IMR-90 (cell line): ENCODE measurements at regions not wholly inside any gene's neighbourhood (a gene's known extent, or its start where the extent isn't known, plus 50 kb on each side); places are given as distances from the start of the nearest gene placed in this dataset.

Source experiments
- BHLHE40 ChIP-seq: fragments of 150-350 bp; IDR thresholded peaks from 2 replicates; pipeline ENCODE4 v1.6.1; 2016; ENCODE audit warnings: mild to moderate bottlenecking, low read depth, low read length
- CEBPB ChIP-seq: IDR thresholded peaks from 2 replicates; pipeline ENCODE4 v1.6.1; 2012; ENCODE audit warnings: low read depth, low read length, improper control_type of control experiment
- FOS ChIP-seq: fragments of 150-350 bp; IDR thresholded peaks from 2 replicates; pipeline ENCODE4 v1.6.1; 2016; ENCODE audit warnings: low read depth, low read length
- MAFK ChIP-seq: IDR thresholded peaks from 2 replicates; pipeline ENCODE4 v1.6.1; 2012; ENCODE audit warnings: low read depth, low read length, improper control_type of control experiment
- MXI1 ChIP-seq: IDR thresholded peaks from 2 replicates; pipeline ENCODE4 v1.6.1; 2012; ENCODE audit warnings: low read depth, mild to moderate bottlenecking, low read length, moderate library complexity, borderline replicate concordance
- POLR2A ChIP-seq: IDR thresholded peaks from 2 replicates; pipeline ENCODE4 v1.6.1; 2012; ENCODE audit warnings: mild to moderate bottlenecking, low read depth, low read length
- RAD21 ChIP-seq: IDR thresholded peaks from 2 replicates; pipeline ENCODE4 v1.6.1; 2012; ENCODE audit warnings: low read length, improper control_type of control experiment
- RCOR1 ChIP-seq: IDR thresholded peaks from 2 replicates; pipeline ENCODE4 v1.6.1; 2012; ENCODE audit warnings: mild to moderate bottlenecking, low read length, improper control_type of control experiment; ENCODE audit not compliant: insufficient replicate concordance
- RFX5 ChIP-seq: IDR thresholded peaks from 2 replicates; pipeline ENCODE4 v1.8.0; 2012; ENCODE audit warnings: low read depth, mild to moderate bottlenecking, low read length, moderate library complexity
- USF2 ChIP-seq: fragments of 150-350 bp; IDR thresholded peaks from 2 replicates; pipeline ENCODE4 v1.6.1; 2017; ENCODE audit warnings: mild to moderate bottlenecking, antibody characterized with exemption, low read length, low read depth
- TF ChIP-seq, protein P1 (sequence below): conservative IDR thresholded peaks from 2 replicates; pipeline ENCODE4 v1.5.1; 2012; ENCODE audit warnings: mild to moderate bottlenecking, low read depth, low read length, improper control_type of control experiment
- TF ChIP-seq, protein P2 (sequence below): fragments of 150-350 bp; IDR thresholded peaks from 2 replicates; pipeline ENCODE4 v1.6.1; 2016; ENCODE audit warnings: low read depth, mild to moderate bottlenecking, low read length, moderate library complexity, borderline replicate concordance

DNA sequence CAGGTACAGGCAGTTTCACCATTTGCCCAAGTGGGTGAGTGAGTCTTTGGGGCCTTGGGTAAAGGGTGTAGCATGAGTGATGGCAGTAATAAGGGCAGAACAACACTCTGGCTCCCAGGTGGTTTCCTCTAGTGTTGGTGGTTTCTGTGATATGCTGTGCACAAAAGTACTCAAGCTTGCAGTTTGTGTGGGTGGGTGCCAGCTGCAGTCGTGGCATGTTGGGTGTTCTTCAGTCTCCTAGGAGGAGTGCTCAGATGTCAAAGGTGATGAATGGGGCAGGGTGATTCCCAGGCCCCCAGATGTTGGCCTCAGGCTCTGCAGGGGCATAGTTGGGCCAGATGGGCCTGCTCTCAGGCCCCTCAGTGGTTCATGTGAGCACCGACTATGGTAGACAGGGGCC lies 166.1 kb upstream of the KLF8 start:
- TF ChIP-seq, protein P1, sequence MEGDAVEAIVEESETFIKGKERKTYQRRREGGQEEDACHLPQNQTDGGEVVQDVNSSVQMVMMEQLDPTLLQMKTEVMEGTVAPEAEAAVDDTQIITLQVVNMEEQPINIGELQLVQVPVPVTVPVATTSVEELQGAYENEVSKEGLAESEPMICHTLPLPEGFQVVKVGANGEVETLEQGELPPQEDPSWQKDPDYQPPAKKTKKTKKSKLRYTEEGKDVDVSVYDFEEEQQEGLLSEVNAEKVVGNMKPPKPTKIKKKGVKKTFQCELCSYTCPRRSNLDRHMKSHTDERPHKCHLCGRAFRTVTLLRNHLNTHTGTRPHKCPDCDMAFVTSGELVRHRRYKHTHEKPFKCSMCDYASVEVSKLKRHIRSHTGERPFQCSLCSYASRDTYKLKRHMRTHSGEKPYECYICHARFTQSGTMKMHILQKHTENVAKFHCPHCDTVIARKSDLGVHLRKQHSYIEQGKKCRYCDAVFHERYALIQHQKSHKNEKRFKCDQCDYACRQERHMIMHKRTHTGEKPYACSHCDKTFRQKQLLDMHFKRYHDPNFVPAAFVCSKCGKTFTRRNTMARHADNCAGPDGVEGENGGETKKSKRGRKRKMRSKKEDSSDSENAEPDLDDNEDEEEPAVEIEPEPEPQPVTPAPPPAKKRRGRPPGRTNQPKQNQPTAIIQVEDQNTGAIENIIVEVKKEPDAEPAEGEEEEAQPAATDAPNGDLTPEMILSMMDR, result no peak
- no peak for TF ChIP-seq RCOR1
- no peak for TF ChIP-seq RAD21
- no peak for TF ChIP-seq CEBPB
- no peak for TF ChIP-seq RFX5
- TF ChIP-seq, protein P2, sequence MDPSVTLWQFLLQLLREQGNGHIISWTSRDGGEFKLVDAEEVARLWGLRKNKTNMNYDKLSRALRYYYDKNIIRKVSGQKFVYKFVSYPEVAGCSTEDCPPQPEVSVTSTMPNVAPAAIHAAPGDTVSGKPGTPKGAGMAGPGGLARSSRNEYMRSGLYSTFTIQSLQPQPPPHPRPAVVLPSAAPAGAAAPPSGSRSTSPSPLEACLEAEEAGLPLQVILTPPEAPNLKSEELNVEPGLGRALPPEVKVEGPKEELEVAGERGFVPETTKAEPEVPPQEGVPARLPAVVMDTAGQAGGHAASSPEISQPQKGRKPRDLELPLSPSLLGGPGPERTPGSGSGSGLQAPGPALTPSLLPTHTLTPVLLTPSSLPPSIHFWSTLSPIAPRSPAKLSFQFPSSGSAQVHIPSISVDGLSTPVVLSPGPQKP, result no peak
- no peak for TF ChIP-seq POLR2A
- TF ChIP-seq BHLHE40, result no peak
- no peak for TF ChIP-seq USF2
- TF ChIP-seq MXI1, result no peak
- TF ChIP-seq MAFK, result no peak
- no peak for TF ChIP-seq FOS
